Activated CD4-positive, CD25-positive, alpha-beta regulatory T cell (primary cell): ENCODE measurements at regions not wholly inside any gene's neighbourhood (a gene's known extent, or its start where the extent isn't known, plus 50 kb on each side); places are given as distances from the start of the nearest gene placed in this dataset.

ENCODE experiments used
- DNase-seq, 4 experiments: peaks; one replicate each; lab custom pipeline; 2025; lab: John Stamatoyannopoulos, UW

GRCh38 chr22:48748113-48748859 lies 1079.4 kb downstream of the BRD1 start:
- DNase-seq, result no peak

- no peak for DNase-seq
Observed at GRCh38 chr22:48746789-48747425, 1080.8 kb downstream of the BRD1 start.

GRCh38 chr22:48745842-48746788 lies 1081.6 kb downstream of the BRD1 start:
- DNase-seq, result no peak

- no peak for DNase-seq
Observed at GRCh38 chr22:48744967-48745841, 1082.5 kb downstream of the BRD1 start.

GRCh38 chr22:48744283-48744641 lies 1083.4 kb downstream of the BRD1 start:
- no peak for DNase-seq

GRCh38 chr22:48743601-48744282 lies 1083.9 kb downstream of the BRD1 start:
- no peak for DNase-seq

GRCh38 chr22:48742556-48743343 lies 1084.9 kb downstream of the BRD1 start:
- DNase-seq, result no peak

GRCh38 chr22:48742191-48742555 lies 1085.5 kb downstream of the BRD1 start:
- DNase-seq, result no peak

GRCh38 chr22:48741540-48741939 lies 1086.1 kb downstream of the BRD1 start:
- DNase-seq, result no peak

GRCh38 chr22:48740731-48741405 lies 1086.8 kb downstream of the BRD1 start:
- no peak for DNase-seq

GRCh38 chr22:48740086-48740730 lies 1087.5 kb downstream of the BRD1 start:
- DNase-seq, result no peak

- no peak for DNase-seq
Observed at GRCh38 chr22:48739348-48740085, 1088.2 kb downstream of the BRD1 start.

GRCh38 chr22:48738204-48738980 lies 1089.3 kb downstream of the BRD1 start:
- no peak for DNase-seq

GRCh38 chr22:48737461-48738203 lies 1090.0 kb downstream of the BRD1 start:
- no peak for DNase-seq

- DNase-seq, result no peak
Observed at GRCh38 chr22:48736593-48737460, 1090.8 kb downstream of the BRD1 start.

GRCh38 chr22:48734961-48735360 lies 1092.7 kb downstream of the BRD1 start:
- no peak for DNase-seq
